Epithelial cell of esophagus (primary cell): ENCODE measurements at regions not wholly inside any gene's neighbourhood (a gene's known extent, or its start where the extent isn't known, plus 50 kb on each side); places are given as distances from the start of the nearest gene placed in this dataset.
"Not testable (repeated sequence)": the region's sequence is repeated elsewhere in the genome, so short reads cannot be mapped to it uniquely, and the experiment has no call there.

Experiments
- DNase-seq: peaks from one replicate; pipeline ENCODE4 v3.0.0; 2010; ENCODE audit warnings: low read depth
- H3K4me3 ChIP-seq: 2 replicates; pipeline ENCODE4 v1.5.1; 2011; ENCODE audit warnings: mild to moderate bottlenecking, low read length, control low read depth
- CTCF ChIP-seq: IDR thresholded peaks from 2 replicates; pipeline ENCODE4 v1.5.1; 2011; ENCODE audit warnings: low read depth, mild to moderate bottlenecking, low read length, control low read depth, inconsistent platforms; ENCODE audit not compliant: insufficient read depth; ENCODE audit errors: missing control alignments

GRCh38 chr2:195532255-195532627 is 124.8 kb upstream of the SLC39A10 start:
- DNase-seq = no peak
- no peak overlapping the region for H3K4me3 ChIP-seq
- TF ChIP-seq CTCF = no peak

GRCh38 chr2:195531754-195532153 is 125.3 kb upstream of the SLC39A10 start:
- no peak for DNase-seq
- no peak for TF ChIP-seq CTCF
- H3K4me3 ChIP-seq = no peak overlapping the region

GRCh38 chr2:195523242-195523641 is 133.8 kb upstream of the SLC39A10 start:
- DNase-seq, H3K4me3 ChIP-seq: not testable (repeated sequence)

GRCh38 chr2:195521589-195521988 is 135.4 kb upstream of the SLC39A10 start:
- no peak for DNase-seq
- no peak for TF ChIP-seq CTCF
- H3K4me3 ChIP-seq = no peak overlapping the region

GRCh38 chr2:195520671-195521155 is 136.3 kb upstream of the SLC39A10 start:
- no peak for TF ChIP-seq CTCF
- DNase-seq = peak; percentile 65
- no peak overlapping the region for H3K4me3 ChIP-seq

GRCh38 chr2:195515551-195515950 is 141.5 kb upstream of the SLC39A10 start:
- TF ChIP-seq CTCF = no peak
- no peak for DNase-seq
- no peak overlapping the region for H3K4me3 ChIP-seq

- no peak overlapping the region for H3K4me3 ChIP-seq
- peak; percentile 78 for DNase-seq
- TF ChIP-seq CTCF = no peak
These were observed 142.7 kb upstream of the SLC39A10 start for GRCh38 chr2:195514365-195514764.
